ENCODE measurements at regions not wholly inside any gene's neighbourhood (a gene's known extent, or its start where the extent isn't known, plus 50 kb on each side); places are given as distances from the start of the nearest gene placed in this dataset.

GRCh38 chr13:91240341-91240740 lies 107.1 kb upstream of the MIR17HG start:
- TF ChIP-seq, protein P1, sequence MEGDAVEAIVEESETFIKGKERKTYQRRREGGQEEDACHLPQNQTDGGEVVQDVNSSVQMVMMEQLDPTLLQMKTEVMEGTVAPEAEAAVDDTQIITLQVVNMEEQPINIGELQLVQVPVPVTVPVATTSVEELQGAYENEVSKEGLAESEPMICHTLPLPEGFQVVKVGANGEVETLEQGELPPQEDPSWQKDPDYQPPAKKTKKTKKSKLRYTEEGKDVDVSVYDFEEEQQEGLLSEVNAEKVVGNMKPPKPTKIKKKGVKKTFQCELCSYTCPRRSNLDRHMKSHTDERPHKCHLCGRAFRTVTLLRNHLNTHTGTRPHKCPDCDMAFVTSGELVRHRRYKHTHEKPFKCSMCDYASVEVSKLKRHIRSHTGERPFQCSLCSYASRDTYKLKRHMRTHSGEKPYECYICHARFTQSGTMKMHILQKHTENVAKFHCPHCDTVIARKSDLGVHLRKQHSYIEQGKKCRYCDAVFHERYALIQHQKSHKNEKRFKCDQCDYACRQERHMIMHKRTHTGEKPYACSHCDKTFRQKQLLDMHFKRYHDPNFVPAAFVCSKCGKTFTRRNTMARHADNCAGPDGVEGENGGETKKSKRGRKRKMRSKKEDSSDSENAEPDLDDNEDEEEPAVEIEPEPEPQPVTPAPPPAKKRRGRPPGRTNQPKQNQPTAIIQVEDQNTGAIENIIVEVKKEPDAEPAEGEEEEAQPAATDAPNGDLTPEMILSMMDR (IDR thresholded peaks at IDR 0.05), result no peak
- WGBS (ENCODE audit: insufficient coverage), result no CpG with 5 or more reads among the region's 1 CpG
- Histone ChIP-seq H3K27me3 (ENCODE audit: control insufficient read depth, insufficient read depth, low read length) (no peaks in the 10 kb centered on the region), H3K27ac (ENCODE audit: low read length) (no peak overlapping the region), H3K9me3 (ENCODE audit: control insufficient read depth, insufficient read depth, low read length) (no peaks in the 10 kb centered on the region), H3K4me1 (ENCODE audit: control insufficient read depth, insufficient read depth, low read length) (no peaks in the 10 kb centered on the region), H3K4me3 (ENCODE audit: low read length) (no peak overlapping the region), H3K36me3 (ENCODE audit: control insufficient read depth, insufficient read depth, low read length) (no peaks in the 10 kb centered on the region)
- no peaks in the 10 kb centered on the region for H3K36me3 Mint-ChIP-seq
- H3K4me3 Mint-ChIP-seq, result no peak overlapping the region
- H3K9me3 Mint-ChIP-seq, result peaks cover 0 to 10% of the 10 kb centered on the region in 2 donors
- intact Hi-C loops (cut with micrococcal nuclease), result no loop called here
- no peak for DNase-seq
- H3K27ac Mint-ChIP-seq, result no peak overlapping the region
- ATAC-seq, result no peak
- no peaks in the 10 kb centered on the region for H3K27me3 Mint-ChIP-seq (ENCODE audit: low read depth in 2 of 2)
- no peaks in the 10 kb centered on the region for H3K4me1 Mint-ChIP-seq

GRCh38 chr13:91241221-91241933 lies 106.1 kb upstream of the MIR17HG start:
- Mint-ChIP-seq H3K36me3 (no peaks in the 10 kb centered on the region), H3K27ac (no peak overlapping the region), H3K9me3 (peaks cover 0 to 10% of the 10 kb centered on the region in 2 donors), H3K27me3 (ENCODE audit: low read depth in 2 of 2) (no peaks in the 10 kb centered on the region), H3K4me1 (no peaks in the 10 kb centered on the region), H3K4me3 (no peak overlapping the region)
- Histone ChIP-seq H3K9me3 (ENCODE audit: control insufficient read depth, insufficient read depth, low read length) (no peaks in the 10 kb centered on the region), H3K4me3 (ENCODE audit: low read length) (no peak overlapping the region), H3K27ac (ENCODE audit: low read length) (no peak overlapping the region), H3K27me3 (ENCODE audit: control insufficient read depth, insufficient read depth, low read length) (no peaks in the 10 kb centered on the region), H3K36me3 (ENCODE audit: control insufficient read depth, insufficient read depth, low read length) (no peaks in the 10 kb centered on the region), H3K4me1 (ENCODE audit: control insufficient read depth, insufficient read depth, low read length) (no peaks in the 10 kb centered on the region)
- TF ChIP-seq, protein P1 (IDR thresholded peaks at IDR 0.05), result no peak
- no peak for ATAC-seq
- WGBS (ENCODE audit: insufficient coverage), result no CpG with 5 or more reads among the region's 2 CpGs
- intact Hi-C loops (cut with micrococcal nuclease), result no loop called here
- no peak for DNase-seq

- no peaks in the 10 kb centered on the region for H3K36me3 Mint-ChIP-seq
- no peak overlapping the region for H3K27ac Mint-ChIP-seq
- TF ChIP-seq, protein P1 (IDR thresholded peaks at IDR 0.05), result no peak
- DNase-seq (no peak), ATAC-seq (no peak)
- intact Hi-C loops (cut with micrococcal nuclease), result no loop called here
- Histone ChIP-seq H3K4me3 (ENCODE audit: low read length) (no peak overlapping the region), H3K9me3 (ENCODE audit: control insufficient read depth, insufficient read depth, low read length) (no peaks in the 10 kb centered on the region), H3K4me1 (ENCODE audit: control insufficient read depth, insufficient read depth, low read length) (no peaks in the 10 kb centered on the region), H3K36me3 (ENCODE audit: control insufficient read depth, insufficient read depth, low read length) (no peaks in the 10 kb centered on the region), H3K27ac (ENCODE audit: low read length) (no peak overlapping the region), H3K27me3 (ENCODE audit: control insufficient read depth, insufficient read depth, low read length) (no peaks in the 10 kb centered on the region)
- peaks cover 0 to 10% of the 10 kb centered on the region in 2 donors for H3K9me3 Mint-ChIP-seq
- H3K4me3 Mint-ChIP-seq, result no peak overlapping the region
- H3K4me1 Mint-ChIP-seq, result no peaks in the 10 kb centered on the region
- no peaks in the 10 kb centered on the region for H3K27me3 Mint-ChIP-seq (ENCODE audit: low read depth in 2 of 2)
These were observed 104.8 kb upstream of the MIR17HG start for GRCh38 chr13:91242652-91243051.

GRCh38 chr13:91245288-91245687 lies 102.2 kb upstream of the MIR17HG start:
- DNase-seq (no peak), ATAC-seq (no peak)
- TF ChIP-seq, protein P1 (IDR thresholded peaks at IDR 0.05), result no peak
- H3K4me3 Mint-ChIP-seq, result no peak overlapping the region
- H3K36me3 Mint-ChIP-seq, result no peaks in the 10 kb centered on the region
- H3K4me3 ChIP-seq (ENCODE audit: low read length), result no peak overlapping the region
- H3K9me3 Mint-ChIP-seq, result peaks cover 0 to 5% of the 10 kb centered on the region in 2 donors
- WGBS (ENCODE audit: insufficient coverage), result 77% methylated on average over 2 of the region's 2 CpGs
- H3K27me3 ChIP-seq (ENCODE audit: control insufficient read depth, insufficient read depth, low read length), result no peaks in the 10 kb centered on the region
- H3K4me1 Mint-ChIP-seq, result no peaks in the 10 kb centered on the region
- no peak overlapping the region for H3K27ac Mint-ChIP-seq
- intact Hi-C loops (cut with micrococcal nuclease), result no loop called here
- no peaks in the 10 kb centered on the region for H3K27me3 Mint-ChIP-seq (ENCODE audit: low read depth in 2 of 2)
- H3K9me3 ChIP-seq (ENCODE audit: control insufficient read depth, insufficient read depth, low read length), result no peaks in the 10 kb centered on the region
- no peaks in the 10 kb centered on the region for H3K4me1 ChIP-seq (ENCODE audit: control insufficient read depth, insufficient read depth, low read length)
- H3K27ac ChIP-seq (ENCODE audit: low read length), result no peak overlapping the region
- no peaks in the 10 kb centered on the region for H3K36me3 ChIP-seq (ENCODE audit: control insufficient read depth, insufficient read depth, low read length)
